WERI-Rb-1 (cell line): ENCODE measurements at regions not wholly inside any gene's neighbourhood (a gene's known extent, or its start where the extent isn't known, plus 50 kb on each side); places are given as distances from the start of the nearest gene placed in this dataset.

Source experiments
- DNase-seq: peaks from one replicate; pipeline ENCODE4 v3.0.0-alpha.2; 2020
- H3K27ac ChIP-seq: fragments of 250-450 bp; sonication (Bioruptor Pico); 2 replicates; pipeline ENCODE4 v1.5.1; 2020; ENCODE audit warnings: mild to moderate bottlenecking, moderate library complexity
- H3K27me3 ChIP-seq: fragments of 250-450 bp; sonication (Bioruptor Pico); 2 replicates; pipeline ENCODE4 v1.5.1; 2021; ENCODE audit warnings: mild to moderate bottlenecking, low read depth, moderate library complexity; ENCODE audit not compliant: insufficient read depth, severe bottlenecking
- H3K36me3 ChIP-seq: fragments of 250-450 bp; sonication (Bioruptor Pico); 2 replicates; pipeline ENCODE4 v1.5.1; 2020; ENCODE audit warnings: mild to moderate bottlenecking, moderate library complexity
- H3K4me3 ChIP-seq: 2 replicates; pipeline ENCODE4 v1.5.1; 2011; ENCODE audit warnings: low read depth, mild to moderate bottlenecking, control low read depth, low read length
- H3K9me3 ChIP-seq: fragments of 250-450 bp; sonication (Bioruptor Pico); 2 replicates; pipeline ENCODE4 v1.5.1; 2021; ENCODE audit warnings: mild to moderate bottlenecking, moderate library complexity; ENCODE audit not compliant: severe bottlenecking
- CTCF ChIP-seq: IDR thresholded peaks from 2 replicates; pipeline ENCODE4 v1.5.1; 2011; ENCODE audit warnings: low read depth, mild to moderate bottlenecking, control low read depth, inconsistent platforms, low read length

- H3K27ac ChIP-seq, result no peak overlapping the region
- no peak for DNase-seq
These were observed 430.6 kb downstream of the ZNF608 start for GRCh38 chr5:124315741-124316415.

GRCh38 chr5:124310453-124310852, 436.0 kb downstream of the ZNF608 start:
- Histone ChIP-seq H3K27me3 (no peaks in the 10 kb centered on the region), H3K9me3 (no peaks in the 10 kb centered on the region), H3K36me3 (no peaks in the 10 kb centered on the region), H3K27ac (no peak overlapping the region), H3K4me3 (no peak overlapping the region)
- no peak for TF ChIP-seq CTCF
- no peak for DNase-seq

More at GRCh38 chr5:124315741-124316415, 430.6 kb downstream of the ZNF608 start:
- no peaks in the 10 kb centered on the region for H3K36me3 ChIP-seq
- H3K4me3 ChIP-seq, result no peak overlapping the region
- H3K9me3 ChIP-seq, result no peaks in the 10 kb centered on the region
- H3K27me3 ChIP-seq, result no peaks in the 10 kb centered on the region
- no peak for TF ChIP-seq CTCF

- no peak for TF ChIP-seq CTCF
- no peaks in the 10 kb centered on the region for H3K9me3 ChIP-seq
- H3K36me3 ChIP-seq, result no peaks in the 10 kb centered on the region
- no peak overlapping the region for H3K4me3 ChIP-seq
- H3K27ac ChIP-seq, result no peak overlapping the region
- no peaks in the 10 kb centered on the region for H3K27me3 ChIP-seq
- no peak for DNase-seq
These were observed 437.0 kb downstream of the ZNF608 start for GRCh38 chr5:124309241-124309980.

GRCh38 chr5:124303366-124303765, 443.1 kb downstream of the ZNF608 start:
- no peaks in the 10 kb centered on the region for H3K36me3 ChIP-seq
- H3K27me3 ChIP-seq, result no peaks in the 10 kb centered on the region
- no peaks in the 10 kb centered on the region for H3K9me3 ChIP-seq
- no peak for DNase-seq
- TF ChIP-seq CTCF, result no peak
- H3K4me3 ChIP-seq, result no peak overlapping the region
- no peak overlapping the region for H3K27ac ChIP-seq

- Histone ChIP-seq H3K9me3 (no peaks in the 10 kb centered on the region), H3K36me3 (no peaks in the 10 kb centered on the region), H3K27me3 (no peaks in the 10 kb centered on the region), H3K4me3 (no peak overlapping the region), H3K27ac (no peak overlapping the region)
- no peak for TF ChIP-seq CTCF
- no peak for DNase-seq
These were observed 443.9 kb downstream of the ZNF608 start for GRCh38 chr5:124302533-124302932.
